T-cell (primary cell): ENCODE measurements at regions not wholly inside any gene's neighbourhood (a gene's known extent, or its start where the extent isn't known, plus 50 kb on each side); places are given as distances from the start of the nearest gene placed in this dataset.

Source experiments
- ATAC-seq, 4 experiments: fragments of 200-7000 bp in 3 of 4; fragments of 150-1000 bp in 1 of 4; cut with Tn5 transposase; replicated peaks in 1 of 4; 1 replicate in 3 of 4; 2 replicates in 1 of 4; pipeline ENCODE4 v1.10.0; 2021; ENCODE audit warnings: moderate library complexity in 3 of 4, mild to moderate bottlenecking in 2 of 4, moderate number of reproducible peaks in 1 of 4
- CTCF ChIA-PET, 2 donors: fragments of 300-600 bp; sonication (Branson Sonifier 250); formaldehyde crosslinking; loops; one replicate each; lab custom pipeline; 2022; ENCODE audit warnings: antibody characterized with exemption in 2 of 2; lab: Charles Lee
- POLR2A ChIA-PET, 2 donors: fragments of 300-600 bp; sonication (Branson Sonifier 250); formaldehyde crosslinking; loops; one replicate each; lab custom pipeline; 2022; ENCODE audit warnings: antibody characterized with exemption in 2 of 2; lab: Charles Lee
- DNase-seq, 35 experiments: peaks; one replicate each; pipeline versions ENCODE4 v3.0.0 to v3.0.0-alpha.2; 2013 to 2023
- H3K27ac ChIP-seq: one replicate; pipeline ENCODE4 v1.5.1; 2013; ENCODE audit warnings: low read length
- H3K27me3 ChIP-seq, 2 experiments: replicated peaks in 1 of 2; 1 replicate in 1 of 2; 2 replicates in 1 of 2; pipeline versions ENCODE4 v1.6.1 to v1.7.0; 2013; ENCODE audit warnings: low read length in 1 of 2, mixed read lengths in 1 of 2; ENCODE audit not compliant: control insufficient read depth in 2 of 2, insufficient read depth in 2 of 2; ENCODE audit errors: extremely low read depth in 1 of 2
- H3K36me3 ChIP-seq, 2 donors: 1 replicate in 1 of 2; 2 replicates in 1 of 2; pipeline versions ENCODE4 v1.6.1 to v1.7.0; 2013; ENCODE audit warnings: low read length in 1 of 2; ENCODE audit not compliant: control insufficient read depth in 2 of 2, insufficient read depth in 1 of 2; ENCODE audit errors: extremely low read depth in 1 of 2
- H3K4me1 ChIP-seq, 2 experiments: 1 replicate in 1 of 2; 2 replicates in 1 of 2; pipeline versions ENCODE4 v1.6.1 to v1.7.0; 2013; ENCODE audit warnings: low read length in 2 of 2, mixed read lengths in 1 of 2; ENCODE audit not compliant: insufficient read depth in 2 of 2, control insufficient read depth in 1 of 2; ENCODE audit errors: extremely low read depth in 1 of 2
- H3K4me3 ChIP-seq, 2 donors: 1 replicate in 1 of 2; 2 replicates in 1 of 2; pipeline versions ENCODE4 v1.5.1 to v1.7.0; 2013; ENCODE audit warnings: mild to moderate bottlenecking in 2 of 2, low read length in 1 of 2, moderate library complexity in 1 of 2; ENCODE audit not compliant: control insufficient read depth in 1 of 2; ENCODE audit errors: extremely low read depth in 1 of 2
- H3K9me3 ChIP-seq: 2 replicates; pipeline ENCODE4 v1.7.0; 2013
- H3K27ac Mint-ChIP-seq, 2 donors: one replicate each; pipeline ENCODE4 v1.8.0; 2020 to 2021; ENCODE audit warnings: mild to moderate bottlenecking in 2 of 2, mixed read lengths in 2 of 2
- H3K27me3 Mint-ChIP-seq, 2 donors: one replicate each; pipeline ENCODE4 v1.8.0; 2021 to 2022; ENCODE audit warnings: mixed read lengths in 2 of 2
- H3K36me3 Mint-ChIP-seq: one replicate; pipeline ENCODE4 v1.8.0; 2021; ENCODE audit warnings: mixed read lengths
- H3K4me1 Mint-ChIP-seq, 3 donors: one replicate each; pipeline ENCODE4 v1.8.0; 2020 to 2022; ENCODE audit warnings: mixed read lengths in 3 of 3, mild to moderate bottlenecking in 1 of 3
- H3K4me3 Mint-ChIP-seq, 3 donors: one replicate each; pipeline ENCODE4 v1.8.0; 2020 to 2022; ENCODE audit warnings: mild to moderate bottlenecking in 3 of 3, mixed read lengths in 3 of 3, moderate library complexity in 3 of 3
- H3K9me3 Mint-ChIP-seq, 3 donors: one replicate each; pipeline ENCODE4 v1.8.0; 2020 to 2022; ENCODE audit warnings: mixed read lengths in 3 of 3
- WGBS: methylation state at CpG from one replicate; pipeline ENCODE4 v1.1.5; 2013; ENCODE audit warnings: missing lambda C conversion rate; ENCODE audit not compliant: insufficient coverage; 5-methylcytosine and 5-hydroxymethylcytosine counted together

- ChIA-PET POLR2A (no interaction called here), CTCF (no interaction called here)
- ATAC-seq (no peak), DNase-seq (no peak)
- peaks cover 23 to 35% (median 23%) of the 10 kb centered on the region in 3 donors for H3K4me1 Mint-ChIP-seq
- no peak overlapping the region for H3K27ac Mint-ChIP-seq
- no peak overlapping the region for H3K4me3 Mint-ChIP-seq
- WGBS, result 89% methylated on average over 5 of the region's 14 CpGs
- Histone ChIP-seq H3K4me3 (no peak overlapping the region), H3K4me1 (peaks cover 0 to 2% of the 10 kb centered on the region in 2 experiments), H3K36me3 (no peaks in the 10 kb centered on the region), H3K9me3 (no peaks in the 10 kb centered on the region), H3K27me3 (no peaks in the 10 kb centered on the region), H3K27ac (no peak overlapping the region)
- no peaks in the 10 kb centered on the region for H3K27me3 Mint-ChIP-seq
- no peaks in the 10 kb centered on the region for H3K36me3 Mint-ChIP-seq
- no peaks in the 10 kb centered on the region for H3K9me3 Mint-ChIP-seq
These were observed 539.5 kb downstream of the FGF9 start for GRCh38 chr13:22210134-22210930.

GRCh38 chr13:22211876-22212275 lies 541.0 kb downstream of the FGF9 start:
- ChIA-PET POLR2A (no interaction called here), CTCF (interaction anchor here in 1 of 2 donors (0.6 kb wide), 1 partner anchor 14 kb away, joined by 10 read pairs; no protein-coding TSS in a partner anchor)
- H3K4me3 Mint-ChIP-seq, result no peak overlapping the region
- no peaks in the 10 kb centered on the region for H3K27me3 Mint-ChIP-seq
- no peaks in the 10 kb centered on the region for H3K36me3 Mint-ChIP-seq
- H3K9me3 ChIP-seq, result no peaks in the 10 kb centered on the region
- peaks cover 25 to 35% (median 30%) of the 10 kb centered on the region in 3 donors for H3K4me1 Mint-ChIP-seq
- H3K27me3 ChIP-seq, result no peaks in the 10 kb centered on the region
- no peak for ATAC-seq
- H3K9me3 Mint-ChIP-seq, result no peaks in the 10 kb centered on the region
- DNase-seq, result no peak
- 95% methylated on average over 10 of the region's 14 CpGs for WGBS
- peaks cover 0 to 2% of the 10 kb centered on the region in 2 experiments for H3K4me1 ChIP-seq
- H3K4me3 ChIP-seq, result no peak overlapping the region
- no peaks in the 10 kb centered on the region for H3K36me3 ChIP-seq
- no peak overlapping the region for H3K27ac ChIP-seq
- no peak overlapping the region for H3K27ac Mint-ChIP-seq

- peaks cover 26 to 35% (median 34%) of the 10 kb centered on the region in 3 donors for H3K4me1 Mint-ChIP-seq
- peak overlapping the region in 1 of 2 donors; percentile 11 for H3K27ac Mint-ChIP-seq
- H3K4me3 Mint-ChIP-seq, result no peak overlapping the region
- Histone ChIP-seq H3K4me1 (peaks cover 0 to 2% of the 10 kb centered on the region in 2 experiments), H3K27me3 (no peaks in the 10 kb centered on the region), H3K9me3 (no peaks in the 10 kb centered on the region), H3K4me3 (no peak overlapping the region), H3K36me3 (no peaks in the 10 kb centered on the region), H3K27ac (no peak overlapping the region)
- CTCF ChIA-PET, result no interaction called here
- DNase-seq (no peak), ATAC-seq (no peak)
- H3K9me3 Mint-ChIP-seq, result no peaks in the 10 kb centered on the region
- H3K27me3 Mint-ChIP-seq, result no peaks in the 10 kb centered on the region
- WGBS, result 80% methylated on average over 9 of the region's 10 CpGs
- POLR2A ChIA-PET, result no interaction called here
- H3K36me3 Mint-ChIP-seq, result no peaks in the 10 kb centered on the region
These were observed 541.7 kb downstream of the FGF9 start for GRCh38 chr13:22212576-22212975.

GRCh38 chr13:22214184-22214583 lies 543.3 kb downstream of the FGF9 start:
- WGBS, result no CpG with 5 or more reads among the region's 3 CpGs
- Mint-ChIP-seq H3K4me1 (peaks cover 38 to 46% (median 39%) of the 10 kb centered on the region in 3 donors), H3K4me3 (no peak overlapping the region), H3K36me3 (no peaks in the 10 kb centered on the region), H3K9me3 (no peaks in the 10 kb centered on the region), H3K27me3 (no peaks in the 10 kb centered on the region), H3K27ac (peak overlapping the region; percentile 29 to 66)
- POLR2A ChIA-PET, result no interaction called here
- Histone ChIP-seq H3K27ac (no peak overlapping the region), H3K4me3 (no peak overlapping the region), H3K4me1 (peaks cover 0 to 2% of the 10 kb centered on the region in 2 experiments), H3K9me3 (no peaks in the 10 kb centered on the region), H3K27me3 (no peaks in the 10 kb centered on the region), H3K36me3 (no peaks in the 10 kb centered on the region)
- peak in 3 of 4 experiments; percentile 43 to 79 (median 54) for ATAC-seq
- DNase-seq, result peak in 3 of 35 experiments; percentile 8 to 21 (median 11)
- CTCF ChIA-PET, result interaction anchor here in 1 of 2 donors (0.6 kb wide), 1 partner anchor 25 kb away, joined by 4 read pairs; no protein-coding TSS in a partner anchor

- H3K27me3 Mint-ChIP-seq, result no peaks in the 10 kb centered on the region
- H3K27me3 ChIP-seq, result no peaks in the 10 kb centered on the region
- no peak for DNase-seq
- H3K4me3 Mint-ChIP-seq, result peak overlapping the region in 1 of 3 donors; percentile 15
- H3K27ac Mint-ChIP-seq, result peak overlapping the region in 1 of 2 donors; percentile 65
- WGBS, result 40% methylated on average over 1 of the region's 4 CpGs
- H3K4me1 ChIP-seq, result peaks cover 0 to 2% of the 10 kb centered on the region in 2 experiments
- no peaks in the 10 kb centered on the region for H3K9me3 ChIP-seq
- ChIA-PET POLR2A (no interaction called here), CTCF (no interaction called here)
- no peak overlapping the region for H3K27ac ChIP-seq
- H3K4me3 ChIP-seq, result no peak overlapping the region
- ATAC-seq, result no peak
- no peaks in the 10 kb centered on the region for H3K36me3 ChIP-seq
- H3K4me1 Mint-ChIP-seq, result peaks cover 26 to 34% (median 29%) of the 10 kb centered on the region in 3 donors
- H3K9me3 Mint-ChIP-seq, result no peaks in the 10 kb centered on the region
- H3K36me3 Mint-ChIP-seq, result no peaks in the 10 kb centered on the region
These were observed 547.9 kb downstream of the FGF9 start for GRCh38 chr13:22218797-22219196.

GRCh38 chr13:22219709-22220108 lies 548.8 kb downstream of the FGF9 start:
- H3K36me3 ChIP-seq, result no peaks in the 10 kb centered on the region
- no peaks in the 10 kb centered on the region for H3K27me3 ChIP-seq
- POLR2A ChIA-PET, result no interaction called here
- 100% methylated on average over 2 of the region's 2 CpGs for WGBS
- no peak overlapping the region for H3K27ac ChIP-seq
- no peak overlapping the region for H3K4me3 ChIP-seq
- Mint-ChIP-seq H3K27me3 (no peaks in the 10 kb centered on the region), H3K36me3 (no peaks in the 10 kb centered on the region), H3K27ac (no peak overlapping the region), H3K9me3 (no peaks in the 10 kb centered on the region), H3K4me1 (peaks cover 19 to 28% (median 20%) of the 10 kb centered on the region in 3 donors), H3K4me3 (no peak overlapping the region)
- H3K9me3 ChIP-seq, result no peaks in the 10 kb centered on the region
- no peaks in the 10 kb centered on the region for H3K4me1 ChIP-seq
- DNase-seq (no peak), ATAC-seq (no peak)
- CTCF ChIA-PET, result no interaction called here
